GM12872 (cell line): ENCODE measurements at regions not wholly inside any gene's neighbourhood (a gene's known extent, or its start where the extent isn't known, plus 50 kb on each side); places are given as distances from the start of the nearest gene placed in this dataset.

Source experiments
- TF ChIP-seq, protein P1 (sequence below): IDR thresholded peaks from 3 replicates; pipeline ENCODE4 v1.5.1; 2011; ENCODE audit warnings: low read depth, mild to moderate bottlenecking, low read length, moderate library complexity; ENCODE audit not compliant: insufficient read depth

DNA sequence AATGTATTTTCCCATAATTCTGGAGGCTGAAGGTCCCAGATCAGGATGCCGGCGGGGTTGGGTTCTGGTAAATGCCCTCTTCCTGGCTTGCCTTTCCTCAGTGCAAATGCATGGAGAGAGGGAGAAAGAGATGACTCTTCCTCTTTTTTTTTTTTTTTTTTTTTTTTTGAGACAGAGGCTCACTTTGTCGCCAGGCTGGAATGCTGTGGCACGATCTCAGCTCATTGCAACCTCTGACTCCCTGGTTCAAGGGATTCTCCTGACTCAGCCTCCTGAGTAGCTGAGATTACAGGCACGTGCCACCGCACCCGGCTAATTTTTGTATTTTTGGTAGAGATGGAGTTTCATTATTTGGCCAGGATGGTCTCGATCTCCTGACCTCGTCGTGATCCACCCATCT is 300.0 kb upstream of the TAS2R1 start:
- TF ChIP-seq, protein P1, sequence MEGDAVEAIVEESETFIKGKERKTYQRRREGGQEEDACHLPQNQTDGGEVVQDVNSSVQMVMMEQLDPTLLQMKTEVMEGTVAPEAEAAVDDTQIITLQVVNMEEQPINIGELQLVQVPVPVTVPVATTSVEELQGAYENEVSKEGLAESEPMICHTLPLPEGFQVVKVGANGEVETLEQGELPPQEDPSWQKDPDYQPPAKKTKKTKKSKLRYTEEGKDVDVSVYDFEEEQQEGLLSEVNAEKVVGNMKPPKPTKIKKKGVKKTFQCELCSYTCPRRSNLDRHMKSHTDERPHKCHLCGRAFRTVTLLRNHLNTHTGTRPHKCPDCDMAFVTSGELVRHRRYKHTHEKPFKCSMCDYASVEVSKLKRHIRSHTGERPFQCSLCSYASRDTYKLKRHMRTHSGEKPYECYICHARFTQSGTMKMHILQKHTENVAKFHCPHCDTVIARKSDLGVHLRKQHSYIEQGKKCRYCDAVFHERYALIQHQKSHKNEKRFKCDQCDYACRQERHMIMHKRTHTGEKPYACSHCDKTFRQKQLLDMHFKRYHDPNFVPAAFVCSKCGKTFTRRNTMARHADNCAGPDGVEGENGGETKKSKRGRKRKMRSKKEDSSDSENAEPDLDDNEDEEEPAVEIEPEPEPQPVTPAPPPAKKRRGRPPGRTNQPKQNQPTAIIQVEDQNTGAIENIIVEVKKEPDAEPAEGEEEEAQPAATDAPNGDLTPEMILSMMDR = no peak

- TF ChIP-seq, protein P1 = no peak
These were observed 298.2 kb upstream of the TAS2R1 start for GRCh38 chr5:9928326-9928725.

DNA sequence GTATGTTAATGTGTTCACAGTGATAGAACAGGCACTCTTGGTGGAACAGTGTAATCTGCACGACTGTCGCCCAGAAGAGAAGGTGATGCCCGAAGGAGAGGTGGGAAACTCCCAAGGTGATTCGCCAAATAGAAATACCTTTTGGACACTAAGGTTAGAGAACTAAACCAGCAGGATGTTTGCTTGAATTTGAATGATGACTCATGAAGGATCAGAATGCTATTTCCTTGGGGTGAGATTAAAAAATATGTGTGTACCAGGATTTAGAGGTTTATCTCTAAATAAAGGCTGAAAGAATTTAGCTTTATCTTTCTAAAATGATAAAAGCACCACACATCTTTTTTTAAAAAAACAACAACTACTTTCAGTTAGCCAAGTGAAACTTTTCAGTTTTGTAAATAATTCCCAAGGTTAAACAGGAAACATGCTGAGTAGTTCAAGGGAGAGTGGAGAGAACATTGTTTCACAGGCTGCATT is 297.4 kb upstream of the TAS2R1 start:
- TF ChIP-seq, protein P1 = no peak

- TF ChIP-seq, protein P1 = no peak
These were observed 297.0 kb upstream of the TAS2R1 start for GRCh38 chr5:9927106-9927505.

DNA sequence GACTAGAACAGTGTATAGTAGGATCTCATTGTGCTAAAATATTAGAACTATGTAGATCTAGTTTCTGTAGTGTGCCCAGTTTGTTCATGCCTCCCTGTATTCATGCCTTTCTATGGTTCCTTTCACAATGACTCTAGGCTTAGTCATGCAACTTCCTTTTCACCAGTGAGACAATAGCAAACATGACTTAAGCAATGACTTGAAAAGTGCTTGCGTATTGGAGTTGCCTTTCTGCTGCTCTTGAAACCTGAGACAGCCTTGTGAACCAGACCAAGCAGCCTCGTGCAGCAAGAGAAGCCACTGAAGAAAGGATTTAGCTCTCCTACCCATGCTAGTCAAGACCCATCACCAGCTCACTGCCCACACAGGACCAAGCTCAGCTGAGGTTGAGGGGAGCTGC is 294.5 kb upstream of the TAS2R1 start:
- TF ChIP-seq, protein P1 = no peak

DNA sequence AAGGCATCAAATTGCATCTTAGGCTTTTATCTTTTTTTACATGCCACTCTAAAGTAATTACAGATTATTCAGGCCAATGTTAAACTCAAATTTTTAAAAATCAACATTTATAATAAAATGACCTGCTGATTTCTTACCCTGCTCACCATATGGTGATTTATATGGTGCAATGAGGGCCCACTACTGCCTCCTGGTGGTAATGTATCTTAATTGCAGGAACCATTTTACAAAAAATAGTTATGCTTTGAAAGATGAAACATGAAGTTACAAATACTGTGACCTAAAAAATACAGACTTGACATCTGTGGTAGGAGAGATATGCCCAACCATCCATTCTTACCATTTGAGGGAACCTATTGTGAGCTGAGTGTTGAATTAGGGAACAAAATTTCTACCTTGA is 292.6 kb upstream of the TAS2R1 start:
- TF ChIP-seq, protein P1 = peak; percentile 33; the same call in 2 of the 3 replicates

- TF ChIP-seq, protein P1 = no peak
These were observed 290.5 kb upstream of the TAS2R1 start for GRCh38 chr5:9920697-9921096.

GRCh38 chr5:9919306-9920030 is 289.3 kb upstream of the TAS2R1 start:
- TF ChIP-seq, protein P1 = no peak
